ENCODE measurements at regions not wholly inside any gene's neighbourhood (a gene's known extent, or its start where the extent isn't known, plus 50 kb on each side); places are given as distances from the start of the nearest gene placed in this dataset.

GRCh38 chr20:1721687-1722512 is 64.3 kb upstream of the SIRPG start (continued):
- TF ChIP-seq SMARCA5 (IDR thresholded peaks at IDR 0.05) = 0 out of 2 replicates have a peak, but pooled peaks have one; percentile 58
- TF ChIP-seq POU2F2 (IDR thresholded peaks at IDR 0.05; ENCODE audit: borderline replicate concordance, low read depth, low read length) = no peak
- no peak for TF ChIP-seq NR2C1 (IDR thresholded peaks at IDR 0.05)
- TF ChIP-seq RCOR1 (conservative IDR thresholded peaks at IDR 0.05; ENCODE audit: low read depth, low read length) = no peak
- no peak for TF ChIP-seq IRF5 (IDR thresholded peaks at IDR 0.05; ENCODE audit: borderline replicate concordance)
- peak; percentile 45; the same call in 1 of the 2 replicates for TF ChIP-seq ZBED1 (IDR thresholded peaks at IDR 0.05; ENCODE audit: borderline replicate concordance)
- peak; percentile 86 for TF ChIP-seq TCF12 (IDR thresholded peaks at IDR 0.05; ENCODE audit: low read depth, low read length)
- no peak for TF ChIP-seq SIX5 (IDR thresholded peaks at IDR 0.05; ENCODE audit: low read depth, low read length, severe bottlenecking)
- peak; percentile 70; the same call in 1 of the 2 replicates for TF ChIP-seq MTA3 (IDR thresholded peaks at IDR 0.05; ENCODE audit: borderline replicate concordance, low read length)
- peak; percentile 45 to 46; a peak in 3 of 4 replicates for TF ChIP-seq IKZF2 (IDR thresholded peaks at IDR 0.05)
- peak; percentile 33; the same call in 1 of the 2 replicates for TF ChIP-seq BCL11A (IDR thresholded peaks at IDR 0.05; ENCODE audit: low read depth, low read length)
- no peak for TF ChIP-seq CEBPB (IDR thresholded peaks at IDR 0.05; ENCODE audit: borderline replicate concordance in 1 of 2, low read depth in 2 of 2, low read length in 2 of 2)
- peak; percentile 59; the same call in 1 of the 2 replicates for TF ChIP-seq ATF2 (IDR thresholded peaks at IDR 0.05; ENCODE audit: low read length)
- peak; percentile 79 for TF ChIP-seq PKNOX1 (IDR thresholded peaks at IDR 0.05)
- TF ChIP-seq TCF7 (IDR thresholded peaks at IDR 0.05; ENCODE audit: borderline replicate concordance) = peak; percentile 95
- no peak for TF ChIP-seq USF1 (IDR thresholded peaks at IDR 0.05; ENCODE audit: borderline replicate concordance, extremely low read length, insufficient read depth, low read depth, low read length)
- TF ChIP-seq FOXM1 (IDR thresholded peaks at IDR 0.05; ENCODE audit: low read depth, low read length) = peak; percentile 76; the same call in 1 of the 2 replicates
- peak; percentile 55; the same call in 1 of the 2 replicates for TF ChIP-seq TBL1XR1 (IDR thresholded peaks at IDR 0.05; ENCODE audit: low read depth, low read length)
- TF ChIP-seq CREB1 (IDR thresholded peaks at IDR 0.05; ENCODE audit: low read depth) = no peak
- TF ChIP-seq MLLT1 (IDR thresholded peaks at IDR 0.05) = no peak
- peak; percentile 52; the same call in 1 of the 2 replicates for TF ChIP-seq MEF2A (IDR thresholded peaks at IDR 0.05; ENCODE audit: insufficient read depth, low read depth, low read length)
- TF ChIP-seq CTCF (IDR thresholded peaks at IDR 0.05 in 2 of 3, conservative IDR thresholded peaks at IDR 0.05 in 1 of 3; ENCODE audit: control insufficient read depth in 2 of 3, extremely low read depth in 1 of 3, insufficient read depth in 1 of 3, low read depth in 3 of 3, low read length in 3 of 3) = no peak

Data from GM12878 (cell line).